ENCODE measurements at regions not wholly inside any gene's neighbourhood (a gene's known extent, or its start where the extent isn't known, plus 50 kb on each side); places are given as distances from the start of the nearest gene placed in this dataset.

DNA sequence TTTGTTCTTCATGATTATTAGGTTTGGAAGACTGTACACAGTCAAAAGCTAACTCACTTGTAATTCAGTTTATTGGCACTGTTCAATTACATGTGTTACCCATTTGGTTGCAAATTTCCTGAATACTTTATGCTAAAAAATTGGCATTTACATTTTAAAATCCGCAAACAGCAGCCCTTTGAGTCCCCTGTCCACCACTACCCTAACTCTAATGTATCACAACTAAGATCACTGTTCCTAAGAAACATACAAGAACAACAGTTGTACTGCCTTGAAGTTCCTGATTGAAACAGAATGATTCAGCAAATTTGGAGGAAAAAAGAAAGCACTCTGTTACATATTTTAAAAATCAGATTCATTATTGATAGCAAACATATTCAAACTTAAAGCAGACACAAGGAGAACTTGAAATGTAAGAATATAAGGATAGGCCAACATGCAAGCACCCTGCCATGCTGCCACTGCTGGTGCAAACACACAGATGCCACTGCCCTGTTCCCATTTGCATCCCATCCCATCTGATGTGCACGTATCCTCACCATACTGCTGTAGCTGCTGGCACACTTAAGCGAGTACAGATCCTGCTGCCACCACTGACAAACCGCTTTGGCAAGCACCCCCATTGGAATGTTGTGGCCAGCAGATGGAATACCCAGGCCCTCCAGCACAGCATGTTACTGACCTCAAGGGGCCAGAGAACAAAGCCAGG, 343.4 kb downstream of the PPP1R2C start:
- no peak for DNase-seq
- no peak overlapping the region for H3K27ac ChIP-seq (ENCODE audit: low read depth in 1 of 2, low read length in 1 of 2)
- TF ChIP-seq, protein P1, sequence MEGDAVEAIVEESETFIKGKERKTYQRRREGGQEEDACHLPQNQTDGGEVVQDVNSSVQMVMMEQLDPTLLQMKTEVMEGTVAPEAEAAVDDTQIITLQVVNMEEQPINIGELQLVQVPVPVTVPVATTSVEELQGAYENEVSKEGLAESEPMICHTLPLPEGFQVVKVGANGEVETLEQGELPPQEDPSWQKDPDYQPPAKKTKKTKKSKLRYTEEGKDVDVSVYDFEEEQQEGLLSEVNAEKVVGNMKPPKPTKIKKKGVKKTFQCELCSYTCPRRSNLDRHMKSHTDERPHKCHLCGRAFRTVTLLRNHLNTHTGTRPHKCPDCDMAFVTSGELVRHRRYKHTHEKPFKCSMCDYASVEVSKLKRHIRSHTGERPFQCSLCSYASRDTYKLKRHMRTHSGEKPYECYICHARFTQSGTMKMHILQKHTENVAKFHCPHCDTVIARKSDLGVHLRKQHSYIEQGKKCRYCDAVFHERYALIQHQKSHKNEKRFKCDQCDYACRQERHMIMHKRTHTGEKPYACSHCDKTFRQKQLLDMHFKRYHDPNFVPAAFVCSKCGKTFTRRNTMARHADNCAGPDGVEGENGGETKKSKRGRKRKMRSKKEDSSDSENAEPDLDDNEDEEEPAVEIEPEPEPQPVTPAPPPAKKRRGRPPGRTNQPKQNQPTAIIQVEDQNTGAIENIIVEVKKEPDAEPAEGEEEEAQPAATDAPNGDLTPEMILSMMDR (IDR thresholded peaks at IDR 0.05; ENCODE audit: control extremely low read depth, extremely low read depth), result no peak
- H3K4me1 ChIP-seq (ENCODE audit: control insufficient read depth in 5 of 5, insufficient read depth in 5 of 5, low read length in 5 of 5), result no peaks in the 10 kb centered on the region
- H3K9ac ChIP-seq (ENCODE audit: insufficient read depth in 1 of 2, low read length in 2 of 2), result no peak overlapping the region
- peaks cover 0 to 4% (median 0%) of the 10 kb centered on the region in 4 donors for H3K9me3 ChIP-seq (ENCODE audit: control insufficient read depth in 4 of 4, insufficient read depth in 3 of 4, low read length in 3 of 4)
- WGBS, 2 donors, result 87 to 93% methylated on average over 4 of the region's 4 CpGs
- H3K36me3 ChIP-seq (ENCODE audit: control insufficient read depth in 4 of 4, insufficient read depth in 4 of 4, low read length in 4 of 4), result no peaks in the 10 kb centered on the region
- peaks cover 0 to 14% (median 0%) of the 10 kb centered on the region in 3 donors for H3K27me3 ChIP-seq (ENCODE audit: control insufficient read depth in 3 of 3, insufficient read depth in 3 of 3, low read length in 2 of 3)
- no peak overlapping the region for H3K4me3 ChIP-seq
- ATAC-seq (ENCODE audit: insufficient read depth, low FRiP score), result no peak

DNA sequence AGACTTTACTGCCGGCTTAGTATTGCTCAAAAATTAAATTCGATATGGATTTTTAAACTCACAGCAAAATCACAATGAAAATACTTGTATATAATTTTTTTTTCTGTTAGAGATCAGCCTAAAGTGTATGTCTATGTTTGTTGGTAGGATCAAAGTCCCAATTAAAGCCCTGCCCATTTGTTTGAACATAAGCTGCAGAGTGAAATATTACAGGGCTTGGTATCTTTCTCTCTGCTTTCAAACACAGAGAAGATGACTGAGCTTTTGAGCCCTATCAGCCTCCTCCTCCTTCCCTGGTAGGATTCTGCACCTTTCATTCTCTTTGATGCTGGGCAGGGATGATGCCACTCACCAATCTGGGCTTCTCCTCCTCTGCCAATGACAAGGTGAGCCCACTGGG, 345.4 kb downstream of the PPP1R2C start:
- Histone ChIP-seq H3K27me3 (ENCODE audit: control insufficient read depth in 3 of 3, insufficient read depth in 3 of 3, low read length in 2 of 3) (peaks cover 0 to 14% (median 0%) of the 10 kb centered on the region in 3 donors), H3K9ac (ENCODE audit: insufficient read depth in 1 of 2, low read length in 2 of 2) (no peak overlapping the region), H3K27ac (ENCODE audit: low read depth in 1 of 2, low read length in 1 of 2) (no peak overlapping the region), H3K9me3 (ENCODE audit: control insufficient read depth in 4 of 4, insufficient read depth in 3 of 4, low read length in 3 of 4) (peaks cover 0 to 4% (median 0%) of the 10 kb centered on the region in 4 donors), H3K4me1 (ENCODE audit: control insufficient read depth in 5 of 5, insufficient read depth in 5 of 5, low read length in 5 of 5) (no peaks in the 10 kb centered on the region), H3K4me3 (no peak overlapping the region), H3K36me3 (ENCODE audit: control insufficient read depth in 4 of 4, insufficient read depth in 4 of 4, low read length in 4 of 4) (no peaks in the 10 kb centered on the region)
- ATAC-seq (ENCODE audit: insufficient read depth, low FRiP score), result no peak
- no peak for DNase-seq
- TF ChIP-seq, protein P1 (IDR thresholded peaks at IDR 0.05; ENCODE audit: control extremely low read depth, extremely low read depth), result no peak
- WGBS, 2 donors, result 83 to 95% methylated on average over 2 of the region's 2 CpGs

DNA sequence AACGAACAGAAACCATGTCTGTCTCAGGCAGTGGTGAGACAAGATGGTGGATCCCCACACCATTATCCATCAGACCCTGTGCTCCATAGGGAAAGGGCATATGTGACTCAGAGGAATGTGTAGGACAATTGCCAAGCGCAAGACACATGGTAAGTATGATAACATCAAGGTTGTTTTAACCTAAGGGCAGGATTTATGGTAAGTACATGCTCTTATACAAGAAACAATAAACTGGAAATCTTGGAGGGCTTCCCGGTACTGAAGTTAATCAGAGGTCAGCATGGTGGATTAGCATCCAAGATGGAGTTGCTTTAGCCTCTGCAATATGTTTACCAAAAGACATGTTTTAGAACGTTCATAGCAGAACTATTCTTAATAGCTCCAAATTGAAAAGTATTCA, 355.0 kb downstream of the PPP1R2C start:
- DNase-seq (no peak), ATAC-seq (ENCODE audit: insufficient read depth, low FRiP score) (no peak)
- Histone ChIP-seq H3K4me1 (ENCODE audit: control insufficient read depth in 5 of 5, insufficient read depth in 5 of 5, low read length in 5 of 5) (no peaks in the 10 kb centered on the region), H3K9me3 (ENCODE audit: control insufficient read depth in 4 of 4, insufficient read depth in 3 of 4, low read length in 3 of 4) (no peaks in the 10 kb centered on the region), H3K4me3 (no peak overlapping the region), H3K36me3 (ENCODE audit: control insufficient read depth in 4 of 4, insufficient read depth in 4 of 4, low read length in 4 of 4) (no peaks in the 10 kb centered on the region), H3K27me3 (ENCODE audit: control insufficient read depth in 3 of 3, insufficient read depth in 3 of 3, low read length in 2 of 3) (peaks cover 0 to 10% (median 3%) of the 10 kb centered on the region in 3 donors), H3K9ac (ENCODE audit: insufficient read depth in 1 of 2, low read length in 2 of 2) (no peak overlapping the region), H3K27ac (ENCODE audit: low read depth in 1 of 2, low read length in 1 of 2) (no peak overlapping the region)
- TF ChIP-seq, protein P1 (IDR thresholded peaks at IDR 0.05; ENCODE audit: control extremely low read depth, extremely low read depth), result no peak
- WGBS, 2 donors, result 74 to 94% methylated on average over 4 of the region's 4 CpGs

All from lung (tissue), 11 donors.